Stomach smooth muscle (tissue), 2 donors: ENCODE measurements at regions not wholly inside any gene's neighbourhood (a gene's known extent, or its start where the extent isn't known, plus 50 kb on each side); places are given as distances from the start of the nearest gene placed in this dataset.
"Not testable (repeated sequence)": the region's sequence is repeated elsewhere in the genome, so short reads cannot be mapped to it uniquely, and the experiment has no call there.

ENCODE experiments used
- H3K27ac ChIP-seq: one replicate; pipeline ENCODE4 v1.7.0; 2013; ENCODE audit warnings: mild to moderate bottlenecking, low read length, inconsistent platforms
- H3K27me3 ChIP-seq, 2 donors: one replicate each; pipeline ENCODE4 v1.7.0; 2013; ENCODE audit warnings: low read length in 2 of 2; ENCODE audit not compliant: insufficient read depth in 2 of 2, control insufficient read depth in 1 of 2
- H3K36me3 ChIP-seq, 2 donors: one replicate each; pipeline ENCODE4 v1.7.0; 2013; ENCODE audit warnings: low read length in 2 of 2; ENCODE audit not compliant: control insufficient read depth in 2 of 2, insufficient read depth in 2 of 2
- H3K4me1 ChIP-seq: one replicate; pipeline ENCODE4 v1.7.0; 2013; ENCODE audit warnings: low read length; ENCODE audit not compliant: control insufficient read depth, insufficient read depth
- H3K4me3 ChIP-seq, 2 donors: one replicate each; pipeline ENCODE4 v1.7.0; 2013; ENCODE audit warnings: low read length in 2 of 2
- H3K9ac ChIP-seq, 2 donors: one replicate each; pipeline ENCODE4 v1.7.0; 2013; ENCODE audit warnings: low read length in 2 of 2, mild to moderate bottlenecking in 1 of 2
- H3K9me3 ChIP-seq, 2 donors: one replicate each; pipeline ENCODE4 v1.7.0; 2013; ENCODE audit warnings: low read length in 2 of 2; ENCODE audit not compliant: control insufficient read depth in 2 of 2
- donor health status: healthy.
- donor health status: Pancreatic carcinoma.

GRCh38 chr16:85514598-85515318 is 98.4 kb upstream of the GSE1 start:
- Histone ChIP-seq H3K4me3 (peak overlapping the region in 1 of 2 donors; percentile 54), H3K9ac (peak overlapping the region in 1 of 2 donors; percentile 36), H3K4me1 (peaks cover 26% of the 10 kb centered on the region), H3K9me3 (no peaks in the 10 kb centered on the region), H3K27ac (peak overlapping the region; percentile 64), H3K27me3 (no peaks in the 10 kb centered on the region), H3K36me3 (peaks cover 0 to 3% of the 10 kb centered on the region in 2 donors)

- Histone ChIP-seq H3K36me3 (peaks cover 0 to 3% of the 10 kb centered on the region in 2 donors), H3K4me3 (peak overlapping the region in 1 of 2 donors; percentile 54), H3K4me1 (peaks cover 26% of the 10 kb centered on the region), H3K27me3 (no peaks in the 10 kb centered on the region), H3K27ac (peak overlapping the region; percentile 64), H3K9me3 (no peaks in the 10 kb centered on the region), H3K9ac (no peak overlapping the region)
These were observed 97.8 kb upstream of the GSE1 start for GRCh38 chr16:85515319-85515745.

- H3K9me3 ChIP-seq = no peaks in the 10 kb centered on the region
- H3K4me3 ChIP-seq = no peak overlapping the region
- peak overlapping the region; percentile 64 for H3K27ac ChIP-seq
- H3K36me3 ChIP-seq = peaks cover 0 to 3% of the 10 kb centered on the region in 2 donors
- H3K4me1 ChIP-seq = peaks cover 26% of the 10 kb centered on the region
- H3K27me3 ChIP-seq = no peaks in the 10 kb centered on the region
- no peak overlapping the region for H3K9ac ChIP-seq
These were observed 97.2 kb upstream of the GSE1 start for GRCh38 chr16:85515830-85516397.

- H3K27me3 ChIP-seq = no peaks in the 10 kb centered on the region
- H3K36me3 ChIP-seq = peaks cover 0 to 3% of the 10 kb centered on the region in 2 donors
- H3K4me1 ChIP-seq = peaks cover 26% of the 10 kb centered on the region
- H3K9ac ChIP-seq = no peak overlapping the region
- no peaks in the 10 kb centered on the region for H3K9me3 ChIP-seq
- H3K27ac ChIP-seq = no peak overlapping the region
- no peak overlapping the region for H3K4me3 ChIP-seq
These were observed 96.0 kb upstream of the GSE1 start for GRCh38 chr16:85517154-85517553.

GRCh38 chr16:85517563-85518179 is 95.5 kb upstream of the GSE1 start:
- Histone ChIP-seq H3K27ac (no peak overlapping the region), H3K9me3 (no peaks in the 10 kb centered on the region), H3K4me3 (no peak overlapping the region), H3K27me3 (no peaks in the 10 kb centered on the region), H3K9ac (no peak overlapping the region), H3K4me1 (peaks cover 30% of the 10 kb centered on the region), H3K36me3 (peaks cover 0 to 3% of the 10 kb centered on the region in 2 donors)

GRCh38 chr16:85518398-85519049 is 94.6 kb upstream of the GSE1 start:
- H3K9me3 ChIP-seq = no peaks in the 10 kb centered on the region
- no peak overlapping the region for H3K27ac ChIP-seq
- H3K36me3 ChIP-seq = peaks cover 0 to 3% of the 10 kb centered on the region in 2 donors
- no peaks in the 10 kb centered on the region for H3K27me3 ChIP-seq
- no peak overlapping the region for H3K9ac ChIP-seq
- peaks cover 38% of the 10 kb centered on the region for H3K4me1 ChIP-seq
- H3K4me3 ChIP-seq = no peak overlapping the region

GRCh38 chr16:85519050-85519440 is 94.1 kb upstream of the GSE1 start:
- H3K9ac ChIP-seq, H3K9me3 ChIP-seq, H3K4me3 ChIP-seq, H3K27me3 ChIP-seq, H3K36me3 ChIP-seq, H3K27ac ChIP-seq: not testable (repeated sequence)
- peaks cover 38% of the 10 kb centered on the region for H3K4me1 ChIP-seq

GRCh38 chr16:85519540-85520231 is 93.4 kb upstream of the GSE1 start:
- Histone ChIP-seq H3K4me3 (no peak overlapping the region), H3K9me3 (no peaks in the 10 kb centered on the region), H3K9ac (no peak overlapping the region), H3K4me1 (peaks cover 33% of the 10 kb centered on the region), H3K27ac (no peak overlapping the region), H3K27me3 (no peaks in the 10 kb centered on the region), H3K36me3 (peaks cover 0 to 3% of the 10 kb centered on the region in 2 donors)

- peaks cover 0 to 3% of the 10 kb centered on the region in 2 donors for H3K36me3 ChIP-seq
- peaks cover 20% of the 10 kb centered on the region for H3K4me1 ChIP-seq
- no peaks in the 10 kb centered on the region for H3K27me3 ChIP-seq
- no peak overlapping the region for H3K9ac ChIP-seq
- H3K9me3 ChIP-seq = no peaks in the 10 kb centered on the region
- no peak overlapping the region for H3K4me3 ChIP-seq
- no peak overlapping the region for H3K27ac ChIP-seq
These were observed 92.1 kb upstream of the GSE1 start for GRCh38 chr16:85520853-85521521.
